Suppressor macrophage (primary cell): ENCODE measurements at regions not wholly inside any gene's neighbourhood (a gene's known extent, or its start where the extent isn't known, plus 50 kb on each side); places are given as distances from the start of the nearest gene placed in this dataset.

Experiments used
- DNase-seq, 4 experiments: peaks; one replicate each; pipeline ENCODE4 v3.0.0-alpha.2; 2020 to 2022

- no peak for DNase-seq
These were observed 107.3 kb upstream of the ALDH1B1 start for GRCh38 chr9:38285236-38285635.

- no peak for DNase-seq
These were observed 107.9 kb upstream of the ALDH1B1 start for GRCh38 chr9:38284588-38285051.

- DNase-seq = no peak
These were observed 108.4 kb upstream of the ALDH1B1 start for GRCh38 chr9:38284039-38284575.

- DNase-seq = no peak
These were observed 109.7 kb upstream of the ALDH1B1 start for GRCh38 chr9:38282756-38283155.

- DNase-seq = no peak
These were observed 110.6 kb upstream of the ALDH1B1 start for GRCh38 chr9:38281917-38282316.

GRCh38 chr9:38281196-38281595 lies 111.3 kb upstream of the ALDH1B1 start:
- DNase-seq = no peak

GRCh38 chr9:38280251-38280800 lies 112.2 kb upstream of the ALDH1B1 start:
- DNase-seq = no peak

- no peak for DNase-seq
These were observed 113.4 kb upstream of the ALDH1B1 start for GRCh38 chr9:38278931-38279679.

- DNase-seq = no peak
These were observed 114.0 kb upstream of the ALDH1B1 start for GRCh38 chr9:38278457-38278856.

GRCh38 chr9:38277601-38278200 lies 114.8 kb upstream of the ALDH1B1 start:
- DNase-seq = no peak

GRCh38 chr9:38276771-38277439 lies 115.6 kb upstream of the ALDH1B1 start:
- no peak for DNase-seq

- DNase-seq = no peak
These were observed 117.7 kb upstream of the ALDH1B1 start for GRCh38 chr9:38274800-38275199.

- DNase-seq = no peak
These were observed 119.8 kb upstream of the ALDH1B1 start for GRCh38 chr9:38272710-38273109.

- no peak for DNase-seq
These were observed 120.7 kb upstream of the ALDH1B1 start for GRCh38 chr9:38271666-38272241.

- DNase-seq = no peak
These were observed 122.7 kb upstream of the ALDH1B1 start for GRCh38 chr9:38269775-38270174.

GRCh38 chr9:38263532-38263931 lies 129.0 kb upstream of the ALDH1B1 start:
- peak in 3 of 4 experiments; percentile 37 to 53 (median 39) for DNase-seq

- DNase-seq = no peak
These were observed 132.8 kb upstream of the ALDH1B1 start for GRCh38 chr9:38259519-38260218.

- DNase-seq = no peak
These were observed 133.4 kb upstream of the ALDH1B1 start for GRCh38 chr9:38259056-38259455.

- no peak for DNase-seq
These were observed 134.8 kb upstream of the ALDH1B1 start for GRCh38 chr9:38257626-38258215.

GRCh38 chr9:38256461-38256860 lies 136.0 kb upstream of the ALDH1B1 start:
- DNase-seq = no peak

GRCh38 chr9:38255599-38255998 lies 136.9 kb upstream of the ALDH1B1 start:
- DNase-seq = no peak

GRCh38 chr9:38254756-38255155 lies 137.7 kb upstream of the ALDH1B1 start:
- no peak for DNase-seq
